AML-193 (cell line): ENCODE measurements at regions not wholly inside any gene's neighbourhood (a gene's known extent, or its start where the extent isn't known, plus 50 kb on each side); places are given as distances from the start of the nearest gene placed in this dataset.

Experiments
- DNase-seq, 2 experiments: peaks; one replicate each; lab custom pipeline; 2025; lab: John Stamatoyannopoulos, UW

DNA sequence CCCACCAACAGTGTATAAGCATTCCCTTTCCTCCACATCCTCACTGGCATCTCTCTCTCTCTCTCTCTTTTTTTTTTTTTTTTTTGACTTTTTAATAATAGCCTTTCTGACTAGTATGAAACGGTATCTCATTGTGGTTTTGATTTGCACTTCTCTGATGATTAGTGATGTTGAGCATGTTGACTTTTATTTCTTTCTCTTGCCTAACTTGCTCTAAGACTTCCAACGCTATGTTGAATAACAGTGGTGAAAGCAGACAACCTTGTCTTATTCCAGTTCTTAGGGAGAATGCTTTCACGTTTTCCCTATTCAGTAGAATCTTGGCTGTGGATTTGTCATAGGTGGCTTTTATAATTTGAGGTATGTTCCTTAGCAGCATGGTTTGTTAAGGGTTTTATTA is 249.4 kb upstream of the MDFIC2 start:
- no peak for DNase-seq

DNA sequence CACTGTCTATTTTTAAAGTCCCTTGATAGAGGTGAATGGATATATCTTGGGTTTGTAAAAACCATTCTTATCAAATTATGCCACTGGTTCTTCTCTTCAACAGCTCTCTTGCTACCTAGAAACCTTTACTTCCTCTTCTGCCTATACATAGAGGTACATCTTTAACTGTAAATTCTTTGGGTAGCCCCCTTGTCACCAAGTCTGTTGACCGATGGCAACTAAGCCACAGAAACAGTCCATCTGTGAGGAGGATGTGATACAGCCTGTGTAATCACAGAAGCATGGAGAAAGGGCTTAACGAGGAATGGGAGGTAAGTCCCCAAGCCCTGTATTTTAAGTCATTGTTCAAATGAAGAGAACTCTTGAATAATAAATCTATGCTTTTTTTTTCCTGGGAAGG is 246.5 kb upstream of the MDFIC2 start:
- DNase-seq = no peak

DNA sequence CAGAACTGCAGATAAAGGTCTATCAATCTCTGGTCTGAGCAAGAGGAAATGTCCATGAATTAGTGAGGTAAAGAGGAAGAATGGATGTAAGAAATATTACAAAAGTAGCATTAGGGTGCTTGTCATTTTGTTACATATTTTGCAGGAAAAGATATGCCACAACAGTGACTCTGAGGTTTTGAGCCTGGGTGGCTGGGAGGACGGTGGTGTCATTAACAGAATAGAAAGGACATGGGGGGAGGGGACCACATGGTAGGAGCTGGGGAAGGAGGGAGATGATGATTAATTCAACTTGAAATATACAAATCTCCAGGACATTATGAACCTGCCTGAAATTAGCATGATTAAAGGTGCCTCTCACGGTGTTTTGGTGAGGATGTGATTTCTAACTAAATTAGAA is 245.5 kb upstream of the MDFIC2 start:
- DNase-seq = no peak

DNA sequence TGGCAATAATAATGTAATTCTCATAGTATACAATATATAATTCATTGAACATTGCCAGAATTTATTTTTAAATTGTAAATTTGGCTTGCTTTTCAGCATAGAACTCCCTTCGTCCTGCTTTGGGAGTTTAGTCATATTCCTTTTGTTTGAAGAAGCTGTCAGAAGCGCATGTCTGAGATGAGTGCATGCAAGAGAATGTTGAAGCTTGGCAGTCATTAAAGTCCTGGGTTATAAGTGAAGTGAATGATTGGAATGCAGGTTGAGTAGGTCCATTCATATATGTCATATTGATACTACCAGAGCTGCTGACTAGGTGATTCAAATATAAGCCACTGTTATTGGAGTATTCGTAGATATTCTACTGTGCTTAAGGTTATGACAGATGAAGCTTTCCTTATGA is 243.6 kb upstream of the MDFIC2 start:
- no peak for DNase-seq

DNA sequence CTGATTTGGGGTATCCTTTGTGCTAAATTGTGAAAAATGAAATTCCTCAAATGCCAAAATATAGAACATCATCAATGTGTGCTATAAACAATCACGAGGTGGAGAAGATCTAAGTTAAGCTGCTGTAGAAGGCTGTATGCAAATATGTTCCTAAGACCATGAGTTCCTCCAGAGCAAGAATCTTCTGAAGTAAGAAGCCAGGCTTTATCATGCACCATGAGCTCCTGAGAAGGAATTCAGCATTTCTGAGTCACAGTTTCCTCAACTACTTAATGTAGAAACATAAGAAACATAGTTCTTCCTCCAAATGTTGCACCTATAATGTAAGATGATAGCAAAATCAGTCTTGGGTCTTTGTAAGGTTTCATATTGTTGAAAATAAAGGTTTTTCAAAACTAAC is 241.7 kb upstream of the MDFIC2 start:
- no peak for DNase-seq

DNA sequence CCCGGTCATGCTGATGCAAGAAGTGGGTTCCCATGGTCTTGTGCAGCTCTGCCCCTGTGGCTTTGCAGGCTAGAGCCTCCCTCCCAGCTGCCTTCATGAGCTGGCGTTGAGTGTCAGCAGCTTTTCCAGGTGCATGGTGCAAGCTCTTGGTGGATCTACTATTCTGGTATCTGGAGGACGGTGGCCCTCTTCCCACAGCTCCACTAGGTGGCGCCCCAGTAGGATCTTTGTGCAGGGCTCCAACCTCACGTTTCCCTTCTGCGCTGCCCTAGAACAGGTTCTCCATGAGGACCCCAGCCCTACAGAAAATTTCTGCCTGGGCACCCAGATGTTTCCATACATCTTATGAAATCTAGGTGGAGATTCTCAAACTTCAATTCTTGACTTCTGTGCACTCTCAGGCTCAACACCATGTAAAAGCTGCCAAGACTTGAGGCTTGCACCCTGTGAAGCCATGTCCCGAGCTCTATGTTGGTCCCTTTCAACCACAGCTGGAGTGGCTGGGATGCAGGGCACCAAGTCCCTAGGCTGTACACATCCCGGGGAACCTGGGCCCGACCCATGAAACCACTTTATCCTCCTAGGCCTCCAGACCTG is 238.4 kb upstream of the MDFIC2 start:
- peak; percentile 40 to 59 for DNase-seq

DNA sequence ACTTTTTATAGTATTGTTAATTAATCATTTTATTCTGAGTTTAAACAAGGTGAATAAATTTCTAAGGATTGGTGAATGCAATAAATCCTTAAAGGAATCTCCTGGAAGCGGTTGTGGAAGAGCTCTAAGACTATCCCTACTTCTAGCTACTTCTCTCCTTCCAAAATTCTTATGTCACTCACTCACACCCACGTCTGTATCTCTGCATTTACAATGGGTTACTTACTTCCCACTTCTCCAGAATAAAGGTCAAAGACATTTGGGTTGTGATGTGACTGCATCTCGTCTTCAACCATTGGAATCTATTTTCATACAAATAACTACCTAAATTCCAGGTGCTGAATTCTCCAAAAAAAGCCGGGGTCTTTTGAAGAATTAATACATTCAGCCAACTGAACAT is 234.2 kb upstream of the MDFIC2 start:
- DNase-seq = no peak

DNA sequence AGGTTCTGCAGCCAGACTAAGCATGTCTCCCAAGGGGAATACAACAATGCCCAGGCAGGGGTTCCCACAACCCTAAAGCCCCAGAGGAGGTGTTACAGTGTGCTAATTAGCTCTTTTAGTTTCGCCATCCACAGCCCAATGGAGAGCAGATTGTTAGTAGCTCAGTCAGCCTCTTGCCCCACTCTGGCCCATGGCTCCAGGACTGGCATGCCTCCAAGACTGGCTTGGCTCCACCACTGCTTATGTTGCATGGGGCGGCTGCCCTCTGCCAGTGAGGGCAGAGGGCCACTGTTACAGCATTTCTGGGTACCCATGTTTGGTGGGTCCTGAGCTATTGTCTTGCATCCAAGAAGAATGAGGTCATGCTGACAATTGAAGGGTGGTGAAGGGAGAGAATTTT is 231.1 kb upstream of the MDFIC2 start:
- DNase-seq = no peak

DNA sequence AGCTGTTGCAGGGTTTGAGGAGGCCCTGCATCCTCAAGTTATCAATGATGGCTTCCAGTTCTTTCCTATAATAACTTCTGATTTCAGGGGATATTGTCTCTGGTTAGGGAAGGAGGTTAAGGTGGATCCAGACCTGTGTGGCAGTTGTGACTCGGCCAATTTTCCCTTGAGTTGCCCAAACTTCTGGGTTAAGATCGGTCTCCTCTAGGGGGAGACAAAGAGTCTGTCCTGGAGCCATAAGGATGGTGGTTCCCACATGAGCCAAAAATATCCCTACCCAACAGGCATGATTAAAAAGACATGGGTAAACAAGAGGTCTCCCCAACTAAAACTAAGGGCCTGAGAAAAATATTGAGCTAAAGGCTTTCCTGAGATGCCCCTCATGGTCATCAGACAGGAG is 227.5 kb upstream of the MDFIC2 start:
- DNase-seq = peak in 1 of 2 experiments; percentile 25

DNA sequence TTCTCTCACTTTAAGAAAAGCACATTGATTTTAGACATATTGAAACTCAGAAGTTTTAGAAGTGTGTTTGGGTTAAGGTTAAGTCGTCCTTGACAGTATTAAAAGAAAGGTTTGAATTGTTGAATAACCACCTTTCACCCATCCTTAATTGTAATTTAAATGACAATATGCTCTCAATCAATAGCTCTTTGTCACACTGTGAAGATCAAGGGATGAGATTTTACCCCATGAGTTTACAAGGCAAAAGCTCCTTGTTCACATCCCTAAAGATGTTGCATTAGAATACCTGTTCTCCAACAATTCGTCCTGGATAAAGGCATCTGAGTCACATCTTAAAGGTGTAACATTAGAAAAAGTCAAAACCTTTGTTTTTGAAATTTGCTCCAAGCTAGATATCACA is 220.4 kb upstream of the MDFIC2 start:
- no peak for DNase-seq

DNA sequence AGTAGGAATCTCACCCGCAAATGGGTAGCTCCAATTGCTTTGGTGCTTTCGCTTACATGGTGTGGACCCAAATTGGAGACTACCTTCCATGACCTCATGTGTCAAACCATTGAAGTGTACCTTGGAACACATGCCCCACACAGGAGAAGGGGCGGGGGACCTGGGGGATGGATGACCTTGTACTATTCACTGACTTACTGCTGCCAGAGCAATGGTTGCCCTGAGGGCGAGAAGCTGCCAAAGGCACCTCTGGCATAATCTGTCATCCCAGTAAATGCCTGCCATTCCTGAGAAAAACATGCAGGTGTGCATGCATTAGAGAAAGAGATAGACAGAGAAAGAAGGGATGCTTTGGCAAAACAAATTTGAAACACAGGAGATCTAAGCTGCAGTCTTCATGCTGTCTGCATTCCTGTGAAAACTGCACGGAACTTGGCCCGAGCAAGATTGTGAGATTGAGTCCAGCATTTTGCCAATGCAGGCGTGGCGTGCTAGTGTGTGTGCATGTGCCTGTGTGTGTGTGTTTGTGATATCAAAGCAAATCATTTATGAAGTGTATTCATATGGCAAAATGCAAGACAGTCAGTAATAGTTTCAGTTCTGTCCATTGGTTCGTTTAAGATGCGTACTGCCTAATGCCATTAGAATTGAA is 219.5 kb upstream of the MDFIC2 start:
- no peak for DNase-seq

DNA sequence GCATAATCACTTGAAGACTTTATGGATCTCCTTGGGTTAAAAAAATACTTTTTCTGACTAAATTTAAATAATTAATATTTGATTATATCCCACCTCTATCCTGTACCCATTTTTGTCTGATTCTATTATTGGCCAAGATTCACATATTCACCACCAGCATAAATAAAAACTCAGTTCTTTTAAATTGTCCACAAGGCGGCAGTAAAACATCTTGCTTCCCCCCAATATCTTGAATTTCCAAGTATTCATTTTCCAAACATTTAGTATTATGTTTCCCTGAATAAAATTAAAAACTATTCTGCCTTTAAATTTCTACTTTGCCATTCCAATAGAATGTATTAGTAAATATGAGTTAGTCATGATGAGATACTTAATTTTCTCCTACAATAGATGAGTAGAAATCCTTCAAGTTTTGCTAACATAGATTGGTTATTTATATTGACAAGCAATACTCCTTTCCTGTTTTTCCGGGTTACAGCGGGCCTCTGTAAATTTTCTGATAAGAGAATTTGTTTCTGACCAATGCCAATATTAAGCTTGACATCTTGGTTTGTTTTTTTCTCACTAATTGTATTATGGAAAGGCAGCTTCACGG is 218.7 kb upstream of the MDFIC2 start:
- DNase-seq = peak; percentile 27 to 50

DNA sequence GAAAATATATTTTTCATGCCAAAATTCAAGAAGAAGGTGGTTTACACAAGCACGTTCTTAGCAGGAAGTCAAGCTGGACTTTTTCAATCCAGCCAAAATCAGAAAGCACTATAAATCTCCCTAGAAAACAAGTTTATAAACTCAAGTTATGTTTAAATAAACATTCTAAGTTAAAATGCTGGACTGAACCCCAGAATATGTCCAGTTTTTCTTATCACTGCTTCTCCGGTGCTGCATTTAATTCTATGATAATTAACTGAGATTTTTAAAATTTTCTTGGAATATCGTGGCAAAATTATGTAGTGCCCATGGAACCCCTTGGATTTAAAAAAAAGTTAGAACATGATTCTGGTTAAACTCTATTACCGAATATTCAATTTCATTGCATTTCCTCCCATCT is 218.2 kb upstream of the MDFIC2 start:
- DNase-seq = no peak

DNA sequence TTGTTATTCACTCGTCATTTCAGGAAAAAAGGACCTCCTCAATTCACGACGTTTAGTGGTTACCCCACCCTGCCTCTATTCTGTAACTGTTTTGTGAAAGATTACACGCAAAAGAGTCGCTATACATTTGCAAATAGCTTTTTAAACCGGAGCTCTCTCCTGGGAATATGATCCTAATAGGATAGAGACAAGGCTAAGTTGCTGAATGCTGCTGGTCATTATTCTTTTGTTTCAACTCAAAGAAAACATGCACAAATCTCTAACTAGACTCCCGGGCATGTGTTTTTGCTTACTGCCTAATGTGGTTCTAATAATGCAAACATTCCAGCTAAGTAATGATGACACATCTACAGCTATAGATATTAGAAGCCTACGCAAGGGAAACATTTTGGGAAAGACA is 214.6 kb upstream of the MDFIC2 start:
- DNase-seq = no peak

DNA sequence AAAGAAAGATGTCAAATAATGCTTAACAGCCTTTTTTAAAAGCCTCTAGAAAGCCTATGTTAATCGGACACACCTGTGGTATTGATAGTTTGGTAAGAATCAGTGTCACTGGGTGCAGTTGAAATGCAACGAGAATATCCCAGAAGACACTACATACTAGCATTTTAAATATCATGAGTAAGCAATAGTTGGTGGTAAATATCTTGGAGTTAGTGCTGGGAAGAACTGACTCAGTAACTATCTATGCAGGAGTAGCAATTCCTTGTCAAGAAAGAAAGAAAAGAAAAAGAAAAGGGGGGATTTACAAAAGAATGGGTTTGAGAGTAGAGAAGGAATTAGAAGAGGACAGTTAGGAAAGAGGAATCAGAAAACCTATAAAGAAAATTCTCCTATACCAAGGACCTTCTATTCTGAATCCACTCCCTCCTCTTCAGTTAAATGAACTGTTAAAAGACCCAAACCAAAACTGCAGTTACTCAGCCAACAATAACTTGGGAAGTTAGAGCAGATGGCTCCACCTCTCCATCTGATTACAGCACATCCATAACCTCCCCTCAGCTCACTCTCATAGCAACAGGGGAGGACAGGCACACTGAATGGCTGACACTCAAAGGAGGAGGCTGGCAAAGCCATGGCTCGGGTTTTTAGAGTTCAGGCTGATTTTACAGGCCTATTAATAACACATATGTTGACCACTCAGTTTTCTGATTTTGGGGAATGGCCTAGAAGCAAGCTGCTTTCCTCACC is 207.6 kb upstream of the MDFIC2 start:
- no peak for DNase-seq

DNA sequence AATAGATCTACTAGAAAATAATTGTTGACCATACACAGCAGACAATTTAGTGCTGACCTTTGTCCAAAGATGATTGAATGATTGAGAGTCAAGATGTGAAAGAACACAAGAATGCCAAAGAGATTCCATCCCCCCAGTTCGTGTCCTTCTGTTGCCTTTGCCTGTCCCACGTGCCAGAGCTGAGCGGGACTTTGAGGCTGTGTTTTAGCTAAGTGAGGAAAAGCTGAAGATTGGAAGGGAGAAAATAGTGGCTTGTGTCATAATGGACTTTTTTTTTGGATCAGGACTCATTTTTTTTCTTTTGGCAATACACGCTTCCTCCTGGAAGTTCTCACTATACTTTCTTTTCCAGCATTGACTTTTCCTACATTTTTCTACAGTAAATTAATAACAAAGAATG is 206.6 kb upstream of the MDFIC2 start:
- DNase-seq = no peak

DNA sequence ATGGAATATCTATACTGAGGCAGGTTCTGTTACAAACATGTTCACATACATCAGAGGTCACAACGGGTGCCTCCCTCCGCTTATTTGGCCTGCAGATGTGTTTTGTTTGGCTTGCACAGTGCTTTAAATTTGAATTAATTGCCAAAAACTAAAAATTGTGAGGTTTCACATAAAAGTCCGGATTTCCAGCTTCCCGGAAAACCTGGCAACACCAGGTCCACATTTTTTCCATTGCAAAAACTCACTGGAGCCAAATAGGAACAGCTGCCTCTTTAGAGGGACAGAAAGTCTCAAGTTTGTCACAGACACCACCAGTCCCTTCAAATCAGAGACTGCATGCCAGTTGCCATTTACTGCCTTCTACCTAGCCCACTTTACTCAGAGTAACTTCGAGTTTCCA is 205.9 kb upstream of the MDFIC2 start:
- DNase-seq = no peak

DNA sequence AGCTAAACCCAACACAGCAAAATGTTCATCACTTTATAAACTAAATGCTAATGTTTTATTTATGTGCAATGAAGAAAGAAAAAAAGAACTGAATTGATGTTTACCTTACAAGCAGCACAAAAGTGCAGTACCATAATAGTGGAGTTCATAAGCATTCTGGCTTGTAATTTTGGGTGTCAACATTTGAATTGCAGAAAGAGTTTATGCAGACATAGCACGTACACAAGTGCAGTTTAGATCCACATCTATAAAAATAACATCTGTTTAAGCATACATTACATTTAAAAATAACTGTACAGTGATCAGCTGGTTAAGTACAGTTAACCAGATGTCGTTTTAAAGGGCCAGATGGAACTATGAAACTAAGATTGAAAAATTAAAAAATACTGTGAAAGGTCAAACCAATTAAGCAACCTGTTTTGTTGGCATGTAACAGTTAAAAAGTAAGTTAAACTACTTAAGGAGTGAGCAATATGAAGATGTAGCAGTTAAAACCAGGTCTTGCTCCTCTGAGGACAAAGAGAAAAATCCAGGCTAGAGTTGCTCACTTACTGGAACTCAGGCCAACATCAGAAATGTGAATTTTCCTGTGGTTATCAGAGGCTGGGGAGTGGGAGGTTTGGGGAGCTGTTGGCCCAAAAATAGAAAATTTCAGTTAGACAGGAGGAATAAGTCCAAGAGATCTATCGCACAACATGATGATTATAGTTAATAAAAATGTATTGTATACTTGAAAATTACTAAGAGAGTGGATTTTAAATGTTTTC is 204.9 kb upstream of the MDFIC2 start:
- no peak for DNase-seq

DNA sequence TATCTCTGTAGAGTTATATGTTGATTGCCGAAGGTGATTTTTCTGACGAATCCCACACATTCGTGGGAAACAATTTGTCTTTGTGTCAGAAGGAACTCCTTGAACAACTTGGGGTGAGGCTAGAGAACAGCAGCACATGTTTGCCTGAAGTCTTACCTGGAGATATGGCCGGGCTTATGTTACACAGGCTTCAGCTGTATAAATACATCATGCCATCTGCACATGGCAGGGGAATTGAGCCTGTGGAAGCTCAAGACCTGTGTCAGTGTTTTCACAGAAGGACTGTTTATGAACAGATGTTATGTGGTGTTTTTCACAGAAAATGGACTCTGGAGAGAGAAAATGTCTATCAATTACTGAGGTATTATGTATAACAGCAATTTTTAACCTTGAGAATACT is 203.6 kb upstream of the MDFIC2 start:
- no peak for DNase-seq

DNA sequence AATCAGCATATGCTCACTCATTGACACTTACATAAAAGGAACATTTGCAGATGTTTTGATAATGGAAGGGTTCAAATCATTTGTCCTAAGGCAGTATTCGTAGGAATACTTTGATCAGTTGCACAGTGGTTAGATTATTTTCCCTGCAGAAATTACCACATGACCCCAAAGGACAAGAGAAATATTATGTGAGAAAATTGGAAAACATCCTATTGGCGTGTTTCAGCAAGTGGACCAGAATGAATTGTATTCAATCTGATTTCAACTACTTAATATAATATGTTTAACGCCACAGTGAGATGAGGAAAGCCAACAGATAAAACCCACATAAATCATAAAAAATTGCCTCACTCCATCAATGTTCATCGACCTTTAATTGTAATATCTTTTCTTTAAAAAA is 195.0 kb upstream of the MDFIC2 start:
- DNase-seq = no peak

DNA sequence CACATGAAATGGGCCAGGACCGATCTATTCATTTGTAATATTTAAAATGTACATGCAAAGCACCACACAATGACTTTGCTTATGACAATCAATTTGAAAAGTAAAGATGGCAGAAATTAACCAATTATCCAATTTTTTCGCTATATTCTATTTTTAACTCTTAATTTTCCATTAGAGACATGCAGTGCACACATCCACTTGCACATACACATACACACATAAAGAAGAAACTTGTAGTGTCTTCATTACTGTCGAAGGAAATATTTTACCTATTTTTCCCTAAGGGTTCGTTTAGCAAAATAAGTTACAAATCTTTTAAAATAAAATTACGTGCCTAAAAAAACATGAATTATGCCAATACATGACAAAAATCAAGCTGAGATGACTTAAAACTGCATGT is 194.3 kb upstream of the MDFIC2 start:
- no peak for DNase-seq

DNA sequence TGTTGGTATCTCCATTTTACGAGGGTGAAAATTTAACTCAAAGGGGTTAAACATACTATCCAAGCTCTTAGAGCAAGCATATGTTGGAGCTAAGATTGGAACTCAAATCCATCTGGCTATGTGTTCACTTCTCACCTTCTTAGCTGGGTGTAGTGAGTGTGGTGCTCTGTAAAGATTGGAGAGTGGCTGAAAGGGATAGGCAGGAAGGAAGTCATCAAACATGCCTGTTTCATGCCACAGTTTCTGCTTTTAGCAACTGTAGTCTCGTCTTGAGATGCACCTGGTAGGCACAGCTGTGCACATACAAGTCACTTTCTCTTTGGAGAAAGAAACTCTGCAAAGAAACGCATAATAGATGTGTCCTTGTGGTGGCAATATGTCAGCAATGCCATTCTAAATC is 189.1 kb upstream of the MDFIC2 start:
- no peak for DNase-seq

DNA sequence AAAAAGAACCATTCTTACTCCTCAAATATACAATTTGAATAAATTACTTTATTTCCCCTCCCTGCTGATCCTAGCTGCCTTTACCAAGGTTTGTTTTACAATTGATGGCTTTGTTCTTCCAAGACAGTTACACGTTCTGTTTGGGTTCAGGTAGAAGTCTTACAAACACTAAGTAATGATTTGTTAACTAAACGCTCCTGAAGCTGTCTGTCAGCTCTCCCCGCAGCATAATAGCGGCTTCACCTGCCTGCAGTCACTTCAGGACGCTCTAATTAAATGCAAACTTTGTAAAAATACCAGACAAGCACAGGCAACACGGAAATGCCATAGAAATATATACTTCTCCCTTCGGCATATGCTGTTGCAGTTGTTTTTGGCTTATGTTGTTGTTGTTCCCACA is 176.4 kb upstream of the MDFIC2 start:
- DNase-seq = no peak
